Endothelial cell (in vitro differentiated cells): ENCODE measurements at regions not wholly inside any gene's neighbourhood (a gene's known extent, or its start where the extent isn't known, plus 50 kb on each side); places are given as distances from the start of the nearest gene placed in this dataset.

Source experiments
- DNase-seq: peaks from one replicate; pipeline ENCODE4 v3.0.0; 2021; ENCODE audit warnings: low spot score
- H3K27ac Mint-ChIP-seq: one replicate; pipeline ENCODE4 v1.8.0; 2021; ENCODE audit warnings: mixed read lengths, inconsistent platforms; ENCODE audit not compliant: unreplicated experiment
- H3K27me3 Mint-ChIP-seq: one replicate; pipeline ENCODE4 v1.8.0; 2021; ENCODE audit warnings: mild to moderate bottlenecking, moderate library complexity, mixed read lengths, inconsistent platforms; ENCODE audit not compliant: unreplicated experiment
- H3K36me3 Mint-ChIP-seq: one replicate; pipeline ENCODE4 v1.8.0; 2021; ENCODE audit warnings: mild to moderate bottlenecking, low read depth, mixed read lengths, inconsistent platforms; ENCODE audit not compliant: unreplicated experiment
- H3K4me1 Mint-ChIP-seq: one replicate; pipeline ENCODE4 v1.8.0; 2021; ENCODE audit warnings: mild to moderate bottlenecking, mixed read lengths, inconsistent platforms; ENCODE audit not compliant: unreplicated experiment
- H3K4me3 Mint-ChIP-seq: one replicate; pipeline ENCODE4 v1.8.0; 2021; ENCODE audit warnings: mild to moderate bottlenecking, mixed read lengths, inconsistent platforms; ENCODE audit not compliant: unreplicated experiment
- H3K9me3 Mint-ChIP-seq: one replicate; pipeline ENCODE4 v1.8.0; 2021; ENCODE audit warnings: mixed read lengths, inconsistent platforms; ENCODE audit not compliant: unreplicated experiment
- TF ChIP-seq, protein P1 (sequence below): fragments of 200-600 bp; sonication (generic); IDR thresholded peaks from one replicate; pipeline ENCODE4 v1.5.0; 2021; ENCODE audit warnings: antibody characterized with exemption; ENCODE audit not compliant: unreplicated experiment

- TF ChIP-seq, protein P1, sequence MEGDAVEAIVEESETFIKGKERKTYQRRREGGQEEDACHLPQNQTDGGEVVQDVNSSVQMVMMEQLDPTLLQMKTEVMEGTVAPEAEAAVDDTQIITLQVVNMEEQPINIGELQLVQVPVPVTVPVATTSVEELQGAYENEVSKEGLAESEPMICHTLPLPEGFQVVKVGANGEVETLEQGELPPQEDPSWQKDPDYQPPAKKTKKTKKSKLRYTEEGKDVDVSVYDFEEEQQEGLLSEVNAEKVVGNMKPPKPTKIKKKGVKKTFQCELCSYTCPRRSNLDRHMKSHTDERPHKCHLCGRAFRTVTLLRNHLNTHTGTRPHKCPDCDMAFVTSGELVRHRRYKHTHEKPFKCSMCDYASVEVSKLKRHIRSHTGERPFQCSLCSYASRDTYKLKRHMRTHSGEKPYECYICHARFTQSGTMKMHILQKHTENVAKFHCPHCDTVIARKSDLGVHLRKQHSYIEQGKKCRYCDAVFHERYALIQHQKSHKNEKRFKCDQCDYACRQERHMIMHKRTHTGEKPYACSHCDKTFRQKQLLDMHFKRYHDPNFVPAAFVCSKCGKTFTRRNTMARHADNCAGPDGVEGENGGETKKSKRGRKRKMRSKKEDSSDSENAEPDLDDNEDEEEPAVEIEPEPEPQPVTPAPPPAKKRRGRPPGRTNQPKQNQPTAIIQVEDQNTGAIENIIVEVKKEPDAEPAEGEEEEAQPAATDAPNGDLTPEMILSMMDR, result no peak
- no peaks in the 10 kb centered on the region for H3K4me1 Mint-ChIP-seq
- H3K27me3 Mint-ChIP-seq, result peaks cover 1% of the 10 kb centered on the region
- peaks cover 3% of the 10 kb centered on the region for H3K36me3 Mint-ChIP-seq
- DNase-seq, result no peak
- H3K9me3 Mint-ChIP-seq, result peaks cover 21% of the 10 kb centered on the region
- H3K4me3 Mint-ChIP-seq, result no peak overlapping the region
- H3K27ac Mint-ChIP-seq, result no peak overlapping the region
Observed at GRCh38 chr12:34097213-34097612, 74.9 kb downstream of the ALG10 start.

DNA sequence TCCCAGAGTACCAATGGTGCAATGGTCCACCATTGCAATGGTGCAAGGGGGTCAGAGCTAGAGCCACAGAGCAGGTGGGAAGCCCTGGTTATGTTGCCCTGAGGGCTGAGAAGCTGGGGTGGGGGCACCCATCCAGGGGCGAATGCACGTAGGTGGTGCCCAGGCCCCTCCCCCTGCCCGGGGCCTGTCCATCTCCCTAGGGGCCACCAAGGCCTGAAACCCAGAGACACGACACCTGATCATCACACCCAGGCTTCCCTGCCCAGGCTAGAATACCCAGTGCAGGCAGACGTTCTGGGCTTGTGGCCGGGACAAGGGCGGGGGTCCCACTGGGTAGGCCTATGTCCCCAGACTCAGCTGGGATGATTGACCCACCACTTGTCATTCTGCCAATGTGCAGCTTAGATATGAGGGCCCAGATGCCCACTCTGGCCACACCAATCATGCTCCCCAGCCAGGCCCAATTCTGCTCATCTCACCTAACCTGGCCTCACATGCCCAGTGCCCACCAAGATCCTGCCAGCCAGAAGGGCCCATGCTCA, 83.2 kb downstream of the ALG10 start:
- no peak for DNase-seq
- Mint-ChIP-seq H3K9me3 (peaks cover 15% of the 10 kb centered on the region), H3K4me1 (no peaks in the 10 kb centered on the region), H3K27ac (no peak overlapping the region), H3K4me3 (no peak overlapping the region), H3K36me3 (peaks cover 7% of the 10 kb centered on the region), H3K27me3 (peaks cover 9% of the 10 kb centered on the region)
- TF ChIP-seq, protein P1, result no peak

DNA sequence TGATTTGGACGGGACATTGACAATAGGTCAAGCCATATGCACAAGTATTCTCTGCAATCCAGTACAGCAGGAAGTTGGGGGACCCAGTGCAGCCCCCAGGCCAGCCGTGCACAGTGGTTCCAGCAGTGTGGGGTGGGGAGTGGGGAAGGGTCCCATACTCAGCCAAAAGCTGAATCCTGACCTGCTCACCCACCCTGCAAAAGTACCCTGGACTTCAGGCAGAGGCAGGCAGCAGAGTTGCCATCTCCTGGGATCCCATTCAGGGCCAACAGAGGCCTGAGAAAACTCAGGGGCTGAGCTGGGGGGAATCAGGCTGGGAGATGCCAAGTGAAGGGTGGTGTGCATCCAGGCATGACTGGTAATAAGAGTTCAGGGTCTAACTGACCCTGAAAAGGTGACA, 83.9 kb downstream of the ALG10 start:
- peaks cover 7% of the 10 kb centered on the region for H3K36me3 Mint-ChIP-seq
- H3K27me3 Mint-ChIP-seq, result peaks cover 9% of the 10 kb centered on the region
- H3K9me3 Mint-ChIP-seq, result peaks cover 19% of the 10 kb centered on the region
- H3K27ac Mint-ChIP-seq, result no peak overlapping the region
- no peaks in the 10 kb centered on the region for H3K4me1 Mint-ChIP-seq
- TF ChIP-seq, protein P1, result no peak
- H3K4me3 Mint-ChIP-seq, result no peak overlapping the region
- no peak for DNase-seq

DNA sequence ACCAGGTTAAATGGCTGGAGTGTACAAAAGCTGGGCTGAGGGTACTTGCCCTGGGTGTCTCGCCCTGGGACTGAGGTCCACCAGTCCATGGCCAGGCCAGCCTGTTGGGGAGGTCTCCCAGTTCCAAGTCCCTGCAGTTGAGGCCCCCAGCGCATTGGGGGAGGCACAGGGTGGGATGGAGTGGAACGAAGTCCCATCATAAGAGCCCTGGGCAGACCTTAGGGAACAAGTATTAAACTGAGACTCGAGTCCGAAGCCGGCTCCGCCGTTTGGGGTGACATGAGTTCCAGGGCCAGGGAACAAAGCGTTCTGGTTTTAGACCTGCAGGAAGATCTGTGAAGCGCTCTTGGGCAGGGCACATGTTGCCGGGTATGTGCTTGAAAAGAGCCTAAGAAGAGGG, 84.7 kb downstream of the ALG10 start:
- H3K4me3 Mint-ChIP-seq, result peak overlapping the region; percentile 70
- no peaks in the 10 kb centered on the region for H3K4me1 Mint-ChIP-seq
- no peak for DNase-seq
- TF ChIP-seq, protein P1, result no peak
- peaks cover 19% of the 10 kb centered on the region for H3K9me3 Mint-ChIP-seq
- peak overlapping the region; percentile 59 for H3K27ac Mint-ChIP-seq
- peaks cover 7% of the 10 kb centered on the region for H3K36me3 Mint-ChIP-seq
- H3K27me3 Mint-ChIP-seq, result peaks cover 9% of the 10 kb centered on the region

DNA sequence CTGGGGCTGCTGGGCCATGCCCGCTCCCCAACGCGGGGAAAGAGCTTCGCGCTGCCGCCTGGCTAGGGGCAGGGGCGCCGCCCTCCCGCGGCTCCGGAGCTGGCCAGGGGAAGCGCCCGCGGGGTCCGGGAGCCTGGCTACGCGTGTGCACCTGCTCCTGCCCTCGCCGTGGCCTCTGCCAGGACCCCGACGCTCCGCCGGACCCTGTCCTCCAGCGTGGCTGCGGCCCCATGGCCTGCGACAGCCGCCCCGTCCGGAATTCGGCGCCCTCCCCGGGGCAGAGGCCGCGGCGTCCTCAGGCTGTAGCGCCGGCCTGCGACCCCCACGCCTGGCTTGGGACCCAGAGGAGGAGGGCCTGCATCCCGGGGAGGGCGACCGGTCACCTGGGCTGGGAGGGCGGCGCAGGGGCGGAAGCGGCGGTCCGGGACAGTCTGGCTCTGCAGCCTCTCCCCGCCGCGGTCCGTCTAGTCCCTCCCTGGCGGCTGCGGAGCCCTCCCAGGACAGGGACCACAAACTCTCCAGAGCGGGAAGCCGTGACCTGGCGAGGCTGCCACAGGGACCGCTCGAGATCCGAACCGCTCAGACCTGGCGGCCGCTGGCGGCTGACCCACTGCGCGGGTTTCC, 85.6 kb downstream of the ALG10 start:
- Mint-ChIP-seq H3K27ac (no peak overlapping the region), H3K4me3 (no peak overlapping the region), H3K36me3 (peaks cover 4% of the 10 kb centered on the region), H3K4me1 (no peaks in the 10 kb centered on the region), H3K9me3 (peaks cover 19% of the 10 kb centered on the region), H3K27me3 (peaks cover 9% of the 10 kb centered on the region)
- TF ChIP-seq, protein P1, result no peak
- DNase-seq, result no peak
